Omental fat pad (tissue), 3 donors: ENCODE measurements at regions not wholly inside any gene's neighbourhood (a gene's known extent, or its start where the extent isn't known, plus 50 kb on each side); places are given as distances from the start of the nearest gene placed in this dataset.

ENCODE experiments used
- ATAC-seq: fragments of 150-250 bp; one replicate; pipeline ENCODE4 v1.9.1; 2016; ENCODE audit warnings: mild to moderate bottlenecking, moderate library complexity; ENCODE audit not compliant: low FRiP score
- DNase-seq: peaks from one replicate; pipeline ENCODE4 v3.0.0-alpha.2; 2019; ENCODE audit warnings: low spot score
- CTCF ChIP-seq, 3 donors: fragments of 450-650 bp; IDR thresholded peaks; one replicate each; pipeline ENCODE4 v1.5.1; 2016 to 2017; ENCODE audit warnings: antibody characterized with exemption in 3 of 3, mild to moderate bottlenecking in 3 of 3, moderate library complexity in 2 of 3

GRCh38 chr2:136665736-136666135 lies 99.6 kb upstream of the THSD7B start:
- ATAC-seq (no peak), DNase-seq (no peak)
- TF ChIP-seq CTCF (IDR thresholded peaks at IDR 0.05): no peak

GRCh38 chr2:136664713-136665405 lies 100.5 kb upstream of the THSD7B start:
- DNase-seq: no peak
- ATAC-seq: no peak
- TF ChIP-seq CTCF (IDR thresholded peaks at IDR 0.05): no peak

- no peak for DNase-seq
- no peak for TF ChIP-seq CTCF (IDR thresholded peaks at IDR 0.05)
- no peak for ATAC-seq
Observed at GRCh38 chr2:136658201-136658600, 107.1 kb upstream of the THSD7B start.

GRCh38 chr2:136653861-136654260 lies 111.5 kb upstream of the THSD7B start:
- DNase-seq: no peak
- ATAC-seq: no peak

GRCh38 chr2:136651456-136652010 lies 113.8 kb upstream of the THSD7B start:
- DNase-seq: no peak
- no peak for TF ChIP-seq CTCF (IDR thresholded peaks at IDR 0.05)
- no peak for ATAC-seq

More at GRCh38 chr2:136653861-136654260, 111.5 kb upstream of the THSD7B start:
- no peak for TF ChIP-seq CTCF (IDR thresholded peaks at IDR 0.05)

GRCh38 chr2:136647039-136647438 lies 118.3 kb upstream of the THSD7B start:
- TF ChIP-seq CTCF (IDR thresholded peaks at IDR 0.05): no peak
- DNase-seq: no peak
- no peak for ATAC-seq

GRCh38 chr2:136645236-136645828 lies 120.0 kb upstream of the THSD7B start:
- ATAC-seq (no peak), DNase-seq (no peak)
- TF ChIP-seq CTCF (IDR thresholded peaks at IDR 0.05): no peak
